HG03103 (cell line): ENCODE measurements at regions not wholly inside any gene's neighbourhood (a gene's known extent, or its start where the extent isn't known, plus 50 kb on each side); places are given as distances from the start of the nearest gene placed in this dataset.

Experiments used
- ATAC-seq: cut with Tn5 transposase; IDR thresholded peaks from one replicate; pipeline ENCODE4 v1.9.1; 2021; ENCODE audit warnings: low read depth; ENCODE audit not compliant: unreplicated experiment

DNA sequence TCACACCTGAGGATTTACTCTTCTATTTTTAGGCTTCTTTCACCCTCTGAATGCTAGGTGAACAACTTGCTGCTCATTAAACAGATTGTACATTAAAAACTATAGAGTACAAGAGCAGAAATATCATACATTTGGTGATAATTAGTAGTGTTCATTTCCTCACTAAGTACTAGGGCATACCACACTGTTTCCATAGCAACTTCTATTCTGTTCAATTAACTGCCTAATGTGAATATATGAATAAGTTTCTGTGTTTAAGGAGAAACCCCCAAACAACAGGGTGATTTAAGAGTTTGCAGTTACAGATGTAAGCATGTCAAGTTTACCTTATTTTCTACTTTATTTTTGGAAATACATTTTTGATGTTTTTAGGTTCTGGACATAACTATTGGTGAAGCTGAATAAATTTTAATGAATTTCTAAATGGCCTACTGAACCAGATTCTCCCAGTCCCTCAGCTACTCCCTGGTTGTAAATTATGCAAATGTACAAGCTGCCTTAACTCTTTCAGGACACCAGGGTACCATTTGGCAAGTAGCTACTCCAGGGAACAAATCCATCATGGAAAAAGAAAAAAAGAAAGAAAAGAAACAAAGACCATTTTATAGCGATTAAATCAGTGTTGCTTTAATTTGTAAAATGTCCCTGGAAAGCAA, 199.8 kb upstream of the NAV3 start:
- no peak for ATAC-seq

DNA sequence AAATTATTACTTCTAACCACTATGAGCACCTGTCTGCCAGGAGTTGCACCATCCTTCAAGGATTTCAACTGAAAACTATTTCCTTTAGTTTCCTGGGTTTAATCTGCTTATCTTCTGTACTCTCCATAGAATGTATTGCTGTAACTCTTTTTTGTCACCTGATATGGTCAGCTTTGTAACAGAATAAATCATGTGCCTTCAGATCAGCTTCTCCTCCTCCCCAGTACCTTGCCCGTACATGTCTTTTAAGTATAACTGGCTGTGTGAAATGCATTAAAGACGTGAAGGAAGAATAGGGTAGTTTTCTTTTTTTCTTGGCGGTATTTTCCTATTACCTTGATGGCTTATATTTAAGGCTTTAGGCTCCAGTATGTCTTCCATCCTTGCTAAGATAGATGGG, 200.3 kb upstream of the NAV3 start:
- ATAC-seq: no peak

DNA sequence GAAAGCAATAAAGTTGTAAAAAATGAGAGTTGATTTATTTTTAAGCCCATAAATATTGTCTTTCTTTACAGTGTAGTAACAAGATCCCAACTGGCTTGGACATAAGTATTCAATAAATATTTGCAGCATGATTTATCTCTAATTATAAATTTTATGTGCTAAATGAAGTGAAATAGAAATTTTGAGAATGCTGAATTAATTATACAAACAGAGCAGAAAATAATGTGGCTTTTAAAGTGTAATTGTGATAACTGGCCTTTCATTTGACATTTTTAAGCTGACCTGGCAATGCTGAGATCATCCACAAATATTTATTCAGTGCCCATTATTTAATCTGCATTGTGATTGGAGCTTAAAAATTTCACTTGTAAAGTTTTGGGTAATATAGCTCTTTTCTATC, 201.6 kb upstream of the NAV3 start:
- no peak for ATAC-seq

DNA sequence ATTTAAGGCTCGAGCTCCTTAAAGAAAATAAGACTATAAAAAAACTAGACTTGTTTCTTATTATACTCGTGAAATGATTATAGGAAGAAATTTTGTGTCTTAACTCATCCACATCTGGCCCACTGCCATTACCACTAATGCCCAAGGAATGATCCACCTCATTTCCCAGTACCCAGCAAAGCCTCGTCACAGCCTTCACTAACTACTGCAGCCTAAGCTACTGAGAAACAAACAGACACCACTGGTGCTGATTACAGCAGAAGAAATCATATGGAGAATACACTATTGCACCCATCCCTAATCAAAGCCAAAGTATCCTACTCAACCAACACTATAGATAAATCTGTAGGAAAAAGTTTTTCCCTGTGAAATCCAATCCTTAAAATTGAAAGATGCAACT, 205.3 kb upstream of the NAV3 start:
- ATAC-seq: no peak

DNA sequence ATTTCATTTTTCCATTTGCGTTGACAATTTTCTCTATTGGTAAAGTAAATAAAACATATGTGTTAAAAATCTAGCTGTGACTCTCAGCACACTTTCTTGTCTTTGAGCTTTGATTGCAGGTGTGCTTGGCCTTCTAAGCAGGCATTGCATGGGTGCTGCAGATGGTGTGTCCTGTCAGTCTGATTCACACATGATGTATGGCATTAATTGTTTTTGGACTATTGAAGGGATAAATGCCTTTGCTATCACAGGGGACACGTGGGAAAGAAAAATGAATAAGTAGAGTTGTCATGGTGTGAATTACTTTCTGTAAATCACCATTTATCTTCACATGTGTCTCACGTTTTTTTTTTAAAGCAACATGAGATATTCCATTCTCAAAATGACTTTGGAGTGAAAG, 211.3 kb upstream of the NAV3 start:
- no peak for ATAC-seq

- no peak for ATAC-seq
Observed at GRCh38 chr12:77617818-77618217, 212.9 kb upstream of the NAV3 start.

- ATAC-seq: no peak
Observed at GRCh38 chr12:77615332-77615731, 215.4 kb upstream of the NAV3 start.

- no peak for ATAC-seq
Observed at GRCh38 chr12:77613411-77613810, 217.3 kb upstream of the NAV3 start.

DNA sequence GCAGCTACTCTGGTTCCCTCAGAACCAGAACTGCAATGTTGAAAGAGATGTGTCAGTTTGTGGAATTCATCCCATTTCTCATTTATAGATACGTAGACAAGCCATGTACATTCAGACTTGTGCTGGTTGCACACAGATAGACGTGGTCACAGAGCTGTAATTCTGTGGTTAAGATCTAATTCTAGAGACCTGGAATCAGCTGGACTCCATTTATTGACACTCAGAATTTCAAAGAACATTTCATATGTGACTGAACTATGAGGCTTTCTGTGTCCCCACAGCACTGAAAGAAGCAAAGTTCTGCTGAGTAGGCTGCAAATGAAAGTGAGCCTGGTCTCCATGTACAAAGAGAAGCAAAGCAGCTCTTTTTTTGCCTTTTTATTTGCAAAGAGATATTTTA, 220.2 kb upstream of the NAV3 start:
- ATAC-seq: no peak

- no peak for ATAC-seq
Observed at GRCh38 chr12:77609016-77609415, 221.7 kb upstream of the NAV3 start.

DNA sequence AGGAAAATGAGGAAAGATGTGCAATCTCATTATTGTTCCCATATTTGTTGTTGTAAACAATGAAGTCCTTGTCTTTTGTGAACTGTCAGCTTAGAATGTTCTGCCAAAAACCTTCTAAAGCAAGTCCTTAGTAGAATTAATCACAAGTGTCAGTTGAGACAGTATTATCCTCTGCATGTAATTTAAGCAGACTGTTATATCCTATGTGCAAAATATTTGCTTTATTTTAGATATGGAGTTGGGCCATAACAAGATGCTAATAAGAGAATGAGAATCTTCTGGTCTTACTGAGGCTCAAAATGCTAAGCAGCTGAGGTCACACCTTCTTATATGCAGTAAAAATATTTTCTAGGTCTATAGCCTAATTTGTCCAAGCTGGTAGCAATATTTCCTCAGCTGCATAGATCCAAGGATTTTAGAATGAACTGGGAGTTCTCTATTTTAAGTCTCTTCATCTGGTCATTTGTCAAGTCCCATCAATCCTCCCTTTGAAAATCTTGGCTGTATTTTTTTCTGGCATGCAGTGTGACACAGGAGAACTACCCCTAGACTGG, 222.3 kb upstream of the NAV3 start:
- ATAC-seq: no peak

- ATAC-seq: no peak
Observed at GRCh38 chr12:77606348-77606747, 224.3 kb upstream of the NAV3 start.

DNA sequence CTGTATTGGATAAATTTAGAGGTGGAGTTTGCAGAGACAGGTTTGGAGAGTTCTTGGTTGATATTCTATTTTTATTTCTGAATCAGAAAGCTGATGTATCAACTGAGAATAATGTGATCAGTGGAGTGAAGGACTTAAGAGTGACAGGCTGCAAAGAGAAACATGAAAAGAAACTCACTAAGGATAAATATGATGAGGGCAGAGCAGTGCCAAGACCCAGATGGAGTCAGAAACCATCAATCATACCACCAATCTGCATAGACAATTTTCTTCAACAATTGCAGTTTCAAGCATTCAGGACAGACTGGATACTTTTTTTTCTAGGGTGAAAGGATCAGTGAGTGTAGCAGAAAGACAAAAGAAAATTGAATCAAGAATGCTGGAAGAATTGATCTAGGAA, 226.7 kb upstream of the NAV3 start:
- no peak for ATAC-seq

- peak; percentile 40 for ATAC-seq
Observed at GRCh38 chr12:77601069-77601468, 229.6 kb upstream of the NAV3 start.

DNA sequence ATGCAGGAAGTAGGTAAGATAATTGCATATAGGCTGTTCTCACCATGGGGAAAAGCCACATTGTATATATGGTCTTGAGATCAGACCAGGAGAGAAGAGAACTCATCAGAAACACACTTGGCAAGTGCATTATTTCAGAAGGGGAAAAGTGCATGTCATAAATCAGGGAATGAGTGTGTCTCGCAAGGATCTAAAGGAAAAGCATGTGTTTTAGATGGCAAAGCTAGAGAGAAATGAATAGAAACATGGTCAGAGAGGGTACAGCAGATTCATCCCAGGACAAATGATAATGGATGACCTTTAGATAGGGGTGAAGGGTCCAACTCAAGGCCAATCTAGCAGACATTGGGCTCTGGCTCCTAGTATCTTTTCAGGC, 230.2 kb upstream of the NAV3 start:
- ATAC-seq: no peak

- ATAC-seq: peak; percentile 48
Observed at GRCh38 chr12:77599782-77600467, 230.8 kb upstream of the NAV3 start.

DNA sequence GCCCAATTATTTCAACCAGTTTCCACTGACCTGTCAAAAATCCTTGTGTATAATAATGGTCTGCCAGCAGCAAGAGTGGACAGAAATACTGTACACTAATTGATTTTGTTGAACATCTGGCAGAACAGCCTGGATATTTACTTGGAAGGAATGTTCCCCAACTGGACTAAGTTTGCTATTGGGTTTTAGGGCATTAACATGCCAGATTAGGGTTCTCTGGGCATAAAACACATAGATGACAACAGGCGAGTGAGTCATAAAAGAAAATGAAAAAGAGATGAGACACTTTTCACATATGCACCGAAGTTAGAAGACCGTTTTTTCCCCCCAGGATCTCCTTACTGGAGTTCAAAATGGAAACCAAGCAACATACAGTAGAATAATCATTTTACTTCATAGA, 236.3 kb upstream of the NAV3 start:
- ATAC-seq: no peak

GRCh38 chr12:77592836-77593235, 237.9 kb upstream of the NAV3 start:
- no peak for ATAC-seq

DNA sequence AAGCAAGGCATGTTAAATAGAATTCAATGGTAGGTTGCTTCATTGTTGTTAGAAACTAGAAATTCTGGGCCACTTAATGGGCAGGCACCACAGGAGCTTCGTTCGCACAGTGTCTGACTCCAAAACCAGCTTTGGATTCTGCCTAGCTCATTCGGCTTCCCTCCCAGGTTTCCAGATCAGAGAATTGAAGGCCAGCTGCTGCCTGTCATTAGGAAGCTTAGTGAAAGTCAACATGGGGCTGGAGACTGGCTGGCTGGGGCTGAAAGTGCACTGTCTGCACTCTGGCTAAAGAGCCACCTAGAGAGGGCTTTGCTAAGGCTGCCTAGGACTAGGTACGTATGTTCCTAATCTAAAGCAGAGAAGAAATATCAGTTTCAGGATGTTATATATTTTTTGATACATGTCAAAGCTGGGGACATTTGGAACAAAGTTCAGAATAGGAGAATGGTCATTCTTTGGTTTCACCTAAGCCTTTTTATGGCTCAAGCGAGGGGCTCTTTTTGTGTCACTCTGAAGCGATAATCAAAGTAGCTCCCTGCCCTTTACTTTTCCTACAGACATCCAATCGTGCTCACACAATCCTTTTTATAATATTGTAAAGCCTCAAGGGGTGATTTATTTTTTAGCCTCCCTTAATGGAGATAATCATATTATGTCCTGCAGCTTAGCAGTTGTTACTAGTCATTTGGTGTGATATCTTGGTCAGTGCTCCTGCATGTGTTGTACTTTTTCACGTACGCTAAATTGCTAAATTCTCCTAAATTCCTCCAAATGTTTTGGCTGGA, 238.5 kb upstream of the NAV3 start:
- no peak for ATAC-seq

- ATAC-seq: no peak
Observed at GRCh38 chr12:77590306-77590705, 240.4 kb upstream of the NAV3 start.

DNA sequence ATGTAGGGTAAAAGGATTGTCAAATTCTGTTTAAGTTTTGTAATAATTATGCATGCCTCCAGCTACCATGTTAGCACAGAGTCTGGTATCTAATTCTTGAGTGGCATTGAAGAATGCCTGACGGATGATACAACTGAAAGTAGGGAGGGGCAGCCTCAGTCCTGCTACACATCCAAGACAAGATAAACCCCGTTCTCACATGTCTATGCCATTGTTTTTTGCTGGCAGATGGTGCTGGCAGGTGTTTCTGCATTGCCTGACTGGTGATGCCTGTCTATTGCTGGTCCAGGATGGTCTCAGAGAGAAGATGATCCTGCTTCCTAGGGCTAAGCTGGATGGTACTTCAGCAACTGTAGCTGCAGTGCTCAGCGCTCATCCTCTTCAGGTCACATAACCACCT, 245.8 kb upstream of the NAV3 start:
- no peak for ATAC-seq
